CD14-positive monocyte (primary cell): ENCODE measurements at regions not wholly inside any gene's neighbourhood (a gene's known extent, or its start where the extent isn't known, plus 50 kb on each side); places are given as distances from the start of the nearest gene placed in this dataset.

Experiments used
- DNase-seq, 3 donors: peaks; one replicate each; pipeline ENCODE4 v3.0.0-alpha.2; 2011 to 2022
- H2AFZ ChIP-seq: 2 replicates; pipeline ENCODE4 v1.6.0; 2012; ENCODE audit warnings: mild to moderate bottlenecking, low read depth, low read length, inconsistent platforms; ENCODE audit not compliant: insufficient read depth, poor library complexity, severe bottlenecking
- H3K27ac ChIP-seq, 2 donors: 1 replicate in 1 of 2; 2 replicates in 1 of 2; pipeline ENCODE4 v1.5.1; 2012 to 2013; ENCODE audit warnings: low read length in 2 of 2, control low read depth in 1 of 2, inconsistent platforms in 1 of 2, low read depth in 1 of 2, mild to moderate bottlenecking in 1 of 2
- H3K27me3 ChIP-seq, 2 donors: one replicate each; pipeline versions ENCODE4 v1.6.0 to v1.6.1; 2011 to 2013; ENCODE audit warnings: low read length in 2 of 2; ENCODE audit not compliant: control insufficient read depth in 2 of 2, insufficient read depth in 2 of 2
- H3K36me3 ChIP-seq, 2 donors: replicated peaks in 1 of 2; 1 replicate in 1 of 2; 2 replicates in 1 of 2; pipeline versions ENCODE4 v1.5.1 to v1.6.1; 2012 to 2013; ENCODE audit warnings: low read length in 2 of 2, control low read depth in 1 of 2, inconsistent platforms in 1 of 2, mild to moderate bottlenecking in 1 of 2; ENCODE audit not compliant: insufficient read depth in 2 of 2, control insufficient read depth in 1 of 2
- H3K4me1 ChIP-seq, 2 donors: 1 replicate in 1 of 2; 2 replicates in 1 of 2; pipeline versions ENCODE4 v1.5.1 to v1.6.1; 2012 to 2013; ENCODE audit warnings: low read length in 2 of 2, control low read depth in 1 of 2, inconsistent platforms in 1 of 2, mild to moderate bottlenecking in 1 of 2, moderate library complexity in 1 of 2; ENCODE audit not compliant: insufficient read depth in 2 of 2, control insufficient read depth in 1 of 2
- H3K4me2 ChIP-seq: replicated peaks from 2 replicates; pipeline ENCODE3; 2012; ENCODE audit warnings: low read length, moderate library complexity, mild to moderate bottlenecking; ENCODE audit not compliant: poor library complexity, severe bottlenecking; ENCODE audit errors: extremely low read depth
- H3K4me3 ChIP-seq, 3 experiments: fragments of 200-600 bp in 1 of 3; sonication (generic) in 1 of 3; replicated peaks in 1 of 3; 1 replicate in 2 of 3; 2 replicates in 1 of 3; pipeline ENCODE4 v1.5.1; 2011 to 2013; ENCODE audit warnings: low read length in 3 of 3, mild to moderate bottlenecking in 3 of 3, control low read depth in 2 of 3, low read depth in 2 of 3, inconsistent platforms in 1 of 3, moderate library complexity in 1 of 3
- H3K79me2 ChIP-seq: 2 replicates; pipeline ENCODE4 v1.6.0; 2012; ENCODE audit warnings: mild to moderate bottlenecking, control low read depth, inconsistent platforms, low read length, moderate library complexity; ENCODE audit not compliant: insufficient read depth
- H3K9ac ChIP-seq: 2 replicates; pipeline ENCODE4 v1.6.0; 2017; ENCODE audit warnings: low read length, mild to moderate bottlenecking; ENCODE audit not compliant: insufficient read depth, poor library complexity, severe bottlenecking
- H3K9me3 ChIP-seq, 2 donors: replicated peaks in 1 of 2; 1 replicate in 1 of 2; 2 replicates in 1 of 2; pipeline versions ENCODE4 v1.5.1 to v1.6.1; 2012 to 2013; ENCODE audit warnings: low read length in 2 of 2, control low read depth in 1 of 2; ENCODE audit not compliant: control insufficient read depth in 1 of 2, insufficient read depth in 1 of 2
- H4K20me1 ChIP-seq: 2 replicates; pipeline ENCODE4 v1.6.0; 2012; ENCODE audit warnings: mild to moderate bottlenecking, low read length, control low read depth, moderate library complexity; ENCODE audit not compliant: insufficient read depth
- H3K27ac Mint-ChIP-seq, 7 donors: one replicate each; pipeline ENCODE4 v1.8.0; 2020; ENCODE audit warnings: mild to moderate bottlenecking in 7 of 7, mixed read lengths in 7 of 7, moderate library complexity in 6 of 7, inconsistent platforms in 2 of 7
- H3K27me3 Mint-ChIP-seq, 3 donors: one replicate each; pipeline ENCODE4 v1.8.0; 2021 to 2022; ENCODE audit warnings: low read depth in 3 of 3, mild to moderate bottlenecking in 3 of 3, mixed read lengths in 3 of 3, moderate library complexity in 3 of 3, inconsistent platforms in 1 of 3
- H3K36me3 Mint-ChIP-seq, 2 donors: one replicate each; pipeline ENCODE4 v1.8.0; 2020; ENCODE audit warnings: mixed read lengths in 2 of 2, inconsistent platforms in 1 of 2, mild to moderate bottlenecking in 1 of 2
- H3K4me1 Mint-ChIP-seq: one replicate; pipeline ENCODE4 v1.8.0; 2020; ENCODE audit warnings: mild to moderate bottlenecking, mixed read lengths
- H3K4me3 Mint-ChIP-seq, 2 donors: one replicate each; pipeline ENCODE4 v1.8.0; 2020; ENCODE audit warnings: mild to moderate bottlenecking in 2 of 2, mixed read lengths in 2 of 2, moderate library complexity in 1 of 2
- H3K9me3 Mint-ChIP-seq, 7 donors: one replicate each; pipeline ENCODE4 v1.8.0; 2020 to 2022; ENCODE audit warnings: mixed read lengths in 7 of 7, mild to moderate bottlenecking in 6 of 7, moderate library complexity in 6 of 7, inconsistent platforms in 2 of 7
- WGBS: methylation state at CpG from one replicate; pipeline ENCODE4 v1.1.5; 2013; ENCODE audit warnings: missing lambda C conversion rate; ENCODE audit not compliant: insufficient coverage; 5-methylcytosine and 5-hydroxymethylcytosine counted together
- intact Hi-C, 2 donors: fragments of 100-400 bp; cut with micrococcal nuclease; formaldehyde crosslinking; loops; one replicate each; pipeline versions ENCODE4 v1.15.0 to v1.15.1; 2023
- TF ChIP-seq, protein P1 (sequence below): fragments of 200-600 bp; IDR thresholded peaks from one replicate; pipeline ENCODE4 v1.8.0; 2022; ENCODE audit warnings: antibody characterized with exemption, mild to moderate bottlenecking

DNA sequence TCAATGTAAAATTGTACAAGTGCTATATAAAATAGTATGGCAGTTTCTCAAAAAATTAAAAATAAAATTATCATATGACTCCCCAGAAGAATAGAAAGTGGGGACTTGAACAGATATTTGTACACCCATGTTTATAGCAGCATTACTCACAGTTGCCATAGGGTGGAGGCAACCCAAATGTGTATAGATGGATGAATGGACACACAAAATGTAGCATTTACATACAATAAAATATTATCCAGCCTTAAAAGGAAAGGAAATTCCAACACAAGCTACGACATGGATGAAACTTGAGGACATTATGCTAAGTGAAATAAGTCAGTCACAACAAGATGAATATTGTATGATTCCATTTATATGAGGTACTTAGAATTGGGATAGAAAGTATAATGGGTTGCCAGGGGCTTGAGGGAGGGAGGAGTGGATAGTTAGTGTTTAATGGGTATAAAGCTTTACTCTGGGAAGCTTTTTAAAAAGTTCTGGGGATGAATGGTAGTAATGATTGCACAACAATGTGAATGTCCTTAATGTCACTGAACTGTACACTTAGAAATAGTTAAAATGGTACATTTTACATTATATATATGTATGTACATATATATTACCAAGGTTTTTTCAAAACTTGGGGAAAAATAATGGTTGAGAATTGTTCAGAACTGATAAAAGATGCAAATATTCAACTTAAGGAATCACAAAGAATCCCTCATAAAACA is 53.0 kb upstream of the ADORA3 start:
- no peak overlapping the region for H3K4me3 Mint-ChIP-seq
- 80% methylated on average over 1 of the region's 1 CpG for WGBS
- Histone ChIP-seq H3K36me3 (no peaks in the 10 kb centered on the region), H3K9me3 (no peaks in the 10 kb centered on the region), H3K9ac (no peak overlapping the region), H3K27ac (no peak overlapping the region), H3K27me3 (no peaks in the 10 kb centered on the region), H3K4me2 (no peak overlapping the region), H3K4me1 (no peaks in the 10 kb centered on the region), H3K4me3 (no peak overlapping the region), H4K20me1 (no peaks in the 10 kb centered on the region), H2AFZ (no peak overlapping the region), H3K79me2 (no peaks in the 10 kb centered on the region)
- no peaks in the 10 kb centered on the region for H3K9me3 Mint-ChIP-seq
- DNase-seq, result no peak
- intact Hi-C loops, result no loop called here
- no peaks in the 10 kb centered on the region for H3K4me1 Mint-ChIP-seq
- peaks cover 0 to 2% (median 0%) of the 10 kb centered on the region in 3 donors for H3K27me3 Mint-ChIP-seq
- TF ChIP-seq, protein P1, sequence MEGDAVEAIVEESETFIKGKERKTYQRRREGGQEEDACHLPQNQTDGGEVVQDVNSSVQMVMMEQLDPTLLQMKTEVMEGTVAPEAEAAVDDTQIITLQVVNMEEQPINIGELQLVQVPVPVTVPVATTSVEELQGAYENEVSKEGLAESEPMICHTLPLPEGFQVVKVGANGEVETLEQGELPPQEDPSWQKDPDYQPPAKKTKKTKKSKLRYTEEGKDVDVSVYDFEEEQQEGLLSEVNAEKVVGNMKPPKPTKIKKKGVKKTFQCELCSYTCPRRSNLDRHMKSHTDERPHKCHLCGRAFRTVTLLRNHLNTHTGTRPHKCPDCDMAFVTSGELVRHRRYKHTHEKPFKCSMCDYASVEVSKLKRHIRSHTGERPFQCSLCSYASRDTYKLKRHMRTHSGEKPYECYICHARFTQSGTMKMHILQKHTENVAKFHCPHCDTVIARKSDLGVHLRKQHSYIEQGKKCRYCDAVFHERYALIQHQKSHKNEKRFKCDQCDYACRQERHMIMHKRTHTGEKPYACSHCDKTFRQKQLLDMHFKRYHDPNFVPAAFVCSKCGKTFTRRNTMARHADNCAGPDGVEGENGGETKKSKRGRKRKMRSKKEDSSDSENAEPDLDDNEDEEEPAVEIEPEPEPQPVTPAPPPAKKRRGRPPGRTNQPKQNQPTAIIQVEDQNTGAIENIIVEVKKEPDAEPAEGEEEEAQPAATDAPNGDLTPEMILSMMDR, result no peak
- H3K27ac Mint-ChIP-seq, result no peak overlapping the region
- no peaks in the 10 kb centered on the region for H3K36me3 Mint-ChIP-seq

DNA sequence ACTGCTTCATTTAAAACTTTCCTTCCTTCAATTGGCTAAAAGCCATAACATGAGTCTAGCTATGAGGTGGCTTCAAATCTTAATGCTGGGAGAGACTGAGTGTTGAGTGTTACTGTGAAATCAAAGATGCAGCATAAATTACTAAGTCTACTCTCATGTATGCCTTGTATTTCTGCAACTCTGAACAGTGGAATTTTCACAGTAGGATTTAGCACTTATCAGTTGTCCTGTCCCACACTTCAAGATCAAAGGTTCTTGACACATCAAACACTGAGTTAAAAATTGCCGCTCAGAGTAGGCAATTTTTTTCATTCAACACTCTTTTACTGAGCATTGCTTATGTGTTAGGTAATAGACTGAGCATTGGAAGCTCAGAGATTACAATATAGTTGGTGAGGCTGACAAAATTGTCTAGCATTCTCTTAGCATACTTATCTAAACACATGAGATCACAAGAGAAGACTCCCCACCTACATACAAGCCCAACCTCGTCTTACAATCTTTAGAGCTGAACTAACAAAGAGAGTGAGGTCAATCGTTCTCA is 56.4 kb upstream of the ADORA3 start:
- no peak for DNase-seq
- H3K27me3 ChIP-seq, result no peaks in the 10 kb centered on the region
- H3K4me1 ChIP-seq, result no peaks in the 10 kb centered on the region
- H3K36me3 ChIP-seq, result no peaks in the 10 kb centered on the region
- H2AFZ ChIP-seq, result no peak overlapping the region
- H3K4me3 ChIP-seq, result no peak overlapping the region
- WGBS, result 100% methylated on average over 1 of the region's 3 CpGs
- no peaks in the 10 kb centered on the region for H3K36me3 Mint-ChIP-seq
- no peaks in the 10 kb centered on the region for H3K9me3 Mint-ChIP-seq
- no peak overlapping the region for H3K27ac ChIP-seq
- intact Hi-C loops, result no loop called here
- H3K4me2 ChIP-seq, result no peak overlapping the region
- H3K9me3 ChIP-seq, result no peaks in the 10 kb centered on the region
- H3K9ac ChIP-seq, result no peak overlapping the region
- TF ChIP-seq, protein P1, result no peak
- H4K20me1 ChIP-seq, result no peaks in the 10 kb centered on the region
- no peak overlapping the region for H3K27ac Mint-ChIP-seq
- H3K4me1 Mint-ChIP-seq, result no peaks in the 10 kb centered on the region
- no peak overlapping the region for H3K4me3 Mint-ChIP-seq
- peaks cover 0 to 2% (median 0%) of the 10 kb centered on the region in 3 donors for H3K27me3 Mint-ChIP-seq
- no peaks in the 10 kb centered on the region for H3K79me2 ChIP-seq
